GM10266 (cell line): ENCODE measurements at regions not wholly inside any gene's neighbourhood (a gene's known extent, or its start where the extent isn't known, plus 50 kb on each side); places are given as distances from the start of the nearest gene placed in this dataset.

Experiments used
- DNase-seq: peaks from one replicate; pipeline ENCODE4 v3.0.0; 2012; ENCODE audit errors: extremely low spot score
- TF ChIP-seq, protein P1 (sequence below): IDR thresholded peaks from 2 replicates; pipeline ENCODE4 v1.5.1; 2012; ENCODE audit warnings: mild to moderate bottlenecking, low read depth; ENCODE audit not compliant: control insufficient read depth, insufficient read depth; ENCODE audit errors: missing control alignments

DNA sequence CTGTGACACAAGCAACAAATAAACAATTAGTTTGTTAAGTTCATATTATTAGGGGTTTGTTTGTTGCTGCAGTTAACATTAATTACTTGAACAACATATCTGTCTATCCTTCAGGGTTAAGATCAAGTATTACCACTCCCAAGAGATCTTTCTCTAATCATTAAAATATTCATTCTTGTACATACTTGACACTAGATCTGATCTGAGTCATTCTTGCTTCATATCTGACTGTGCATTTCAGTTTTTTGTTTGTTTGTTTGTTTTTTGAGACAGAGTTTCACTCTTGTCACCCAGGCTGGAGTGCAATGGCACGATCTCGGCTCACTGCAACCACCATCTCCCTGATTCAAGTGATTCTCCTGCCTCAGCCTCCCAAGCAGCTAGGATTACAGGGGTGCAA, 613.3 kb upstream of the PLXNA2 start:
- DNase-seq, result no peak
- TF ChIP-seq, protein P1, sequence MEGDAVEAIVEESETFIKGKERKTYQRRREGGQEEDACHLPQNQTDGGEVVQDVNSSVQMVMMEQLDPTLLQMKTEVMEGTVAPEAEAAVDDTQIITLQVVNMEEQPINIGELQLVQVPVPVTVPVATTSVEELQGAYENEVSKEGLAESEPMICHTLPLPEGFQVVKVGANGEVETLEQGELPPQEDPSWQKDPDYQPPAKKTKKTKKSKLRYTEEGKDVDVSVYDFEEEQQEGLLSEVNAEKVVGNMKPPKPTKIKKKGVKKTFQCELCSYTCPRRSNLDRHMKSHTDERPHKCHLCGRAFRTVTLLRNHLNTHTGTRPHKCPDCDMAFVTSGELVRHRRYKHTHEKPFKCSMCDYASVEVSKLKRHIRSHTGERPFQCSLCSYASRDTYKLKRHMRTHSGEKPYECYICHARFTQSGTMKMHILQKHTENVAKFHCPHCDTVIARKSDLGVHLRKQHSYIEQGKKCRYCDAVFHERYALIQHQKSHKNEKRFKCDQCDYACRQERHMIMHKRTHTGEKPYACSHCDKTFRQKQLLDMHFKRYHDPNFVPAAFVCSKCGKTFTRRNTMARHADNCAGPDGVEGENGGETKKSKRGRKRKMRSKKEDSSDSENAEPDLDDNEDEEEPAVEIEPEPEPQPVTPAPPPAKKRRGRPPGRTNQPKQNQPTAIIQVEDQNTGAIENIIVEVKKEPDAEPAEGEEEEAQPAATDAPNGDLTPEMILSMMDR, result no peak

DNA sequence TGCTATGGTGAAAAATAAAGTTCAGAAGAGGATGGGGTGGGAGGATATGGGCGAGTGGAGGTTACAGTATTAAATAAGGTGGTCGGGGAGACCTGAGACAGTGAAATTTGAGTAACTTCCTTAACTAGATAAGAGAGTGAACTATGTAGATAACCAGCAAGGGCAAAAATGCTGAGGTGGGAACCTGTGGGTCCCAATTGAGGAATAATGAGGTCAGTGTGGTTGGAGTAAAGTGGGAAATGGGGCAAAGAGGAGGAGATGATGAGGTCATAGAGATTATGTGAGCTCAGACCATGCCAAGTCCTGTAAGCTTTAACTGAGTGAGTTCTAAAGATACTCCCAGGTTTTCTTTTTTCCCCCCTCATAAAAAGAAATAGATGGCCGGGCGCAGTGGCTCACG, 614.6 kb upstream of the PLXNA2 start:
- TF ChIP-seq, protein P1, result no peak
- no peak for DNase-seq

DNA sequence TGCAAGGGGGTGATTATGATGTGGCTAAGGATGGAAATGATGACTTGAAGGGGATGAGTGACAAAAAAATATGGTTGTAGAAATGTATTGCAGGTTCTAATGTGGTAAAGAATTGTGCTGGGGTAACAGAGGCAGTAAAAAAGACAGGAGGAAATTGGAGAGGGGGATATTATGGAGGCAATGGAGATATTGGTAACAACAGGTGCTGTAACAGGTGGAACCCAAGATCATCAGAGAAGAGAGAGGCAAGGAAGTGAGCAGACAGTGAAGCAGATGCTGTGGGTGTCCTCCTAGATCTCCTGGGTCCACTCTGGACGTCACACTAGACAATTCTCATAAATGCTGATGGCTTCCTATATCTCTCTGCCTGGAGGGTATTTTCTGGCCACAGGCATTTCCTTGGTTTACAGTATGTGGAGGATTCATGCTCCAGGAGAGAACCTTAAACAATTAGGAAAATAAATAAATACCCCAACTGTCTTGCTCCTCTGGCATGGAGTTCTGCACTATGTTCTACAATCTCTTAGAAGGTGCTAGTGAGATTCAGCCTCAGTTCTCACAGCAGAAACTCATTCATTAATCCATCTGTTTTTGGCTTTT, 620.3 kb upstream of the PLXNA2 start:
- no peak for DNase-seq
- TF ChIP-seq, protein P1, result no peak

DNA sequence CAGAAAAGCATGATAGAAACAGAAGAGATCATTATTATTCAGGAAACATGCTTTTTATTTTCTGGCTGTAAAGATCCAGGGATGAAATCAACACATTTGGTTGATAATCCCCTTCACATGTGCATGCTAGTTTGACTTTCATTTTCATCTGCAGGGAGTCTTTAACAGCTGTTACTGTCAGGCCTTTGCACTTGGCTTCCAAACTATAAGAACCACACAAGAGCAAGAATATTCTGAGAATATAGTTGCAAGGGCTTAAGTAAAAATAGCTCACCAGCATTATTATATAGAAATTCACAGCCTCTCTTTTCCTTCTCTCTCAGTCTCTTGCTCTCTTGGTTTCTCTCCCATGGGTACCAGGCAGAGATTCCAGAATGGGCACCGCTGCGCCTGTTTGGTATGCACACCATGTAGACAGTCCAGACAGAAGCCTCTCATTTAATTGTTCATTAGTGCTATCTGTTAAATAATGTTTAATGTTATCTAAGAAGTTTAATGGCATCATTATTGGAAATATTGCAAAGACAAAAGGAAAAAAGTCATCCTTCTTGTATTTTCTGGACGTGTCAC, 622.3 kb upstream of the PLXNA2 start:
- no peak for DNase-seq
- TF ChIP-seq, protein P1, result no peak

DNA sequence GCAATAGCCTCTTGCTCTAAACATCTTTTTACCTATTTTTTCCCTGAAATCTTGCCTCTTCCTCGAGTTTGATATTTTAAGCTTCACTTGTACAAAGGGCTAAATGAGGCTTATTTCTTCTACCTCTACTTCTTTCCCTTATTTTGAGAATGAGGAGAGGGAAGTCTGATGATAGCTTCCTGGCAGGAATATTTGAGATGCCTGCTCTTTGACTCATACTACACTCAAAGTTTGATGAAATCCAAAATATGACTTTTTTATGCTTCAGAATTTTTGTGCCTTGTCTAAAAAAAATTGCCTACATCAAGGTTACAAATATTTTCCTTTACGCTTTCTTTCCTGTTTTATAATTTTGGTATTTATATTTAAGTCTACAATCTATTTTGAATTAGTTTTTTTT, 624.4 kb upstream of the PLXNA2 start:
- no peak for DNase-seq

DNA sequence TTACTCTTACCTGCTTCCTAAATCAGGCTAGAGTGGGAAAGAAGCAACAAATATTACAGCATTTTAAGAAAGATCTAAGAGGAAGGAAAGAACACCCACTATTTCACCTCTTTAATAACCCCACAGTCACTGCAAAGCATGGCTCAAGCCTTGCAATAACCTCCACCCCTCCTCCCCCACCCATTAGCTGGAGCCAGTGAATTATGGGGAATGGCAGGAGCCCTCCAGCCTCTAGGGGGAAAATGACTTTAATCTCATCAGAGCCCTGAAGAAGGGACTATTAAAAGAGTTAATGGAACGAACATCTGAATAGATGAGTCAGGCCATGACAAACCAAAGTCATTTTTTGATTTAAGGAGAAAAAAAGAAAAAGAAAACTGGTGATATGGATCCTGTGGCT, 630.7 kb upstream of the PLXNA2 start:
- no peak for DNase-seq
- TF ChIP-seq, protein P1, result no peak

More for the DNA sequence above, 624.4 kb upstream of the PLXNA2 start:
- TF ChIP-seq, protein P1, result no peak

DNA sequence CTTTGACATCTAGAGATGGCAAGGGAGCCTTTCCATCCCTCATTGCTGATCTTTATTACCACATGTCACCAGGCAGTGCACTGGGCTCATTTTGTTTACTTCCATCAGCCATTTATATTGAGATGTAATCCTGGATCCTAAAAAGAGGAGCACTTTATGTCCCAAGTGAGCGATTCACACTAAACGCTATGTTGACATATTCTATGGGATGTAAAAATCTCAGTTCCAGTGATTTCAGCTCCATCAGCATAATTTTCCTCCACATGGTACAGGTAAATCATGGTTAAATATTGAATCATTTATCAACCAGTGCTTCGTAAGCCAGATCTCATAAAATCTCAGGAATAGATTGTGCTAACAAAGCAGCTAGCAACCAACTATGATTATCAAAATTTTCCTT, 634.8 kb upstream of the PLXNA2 start:
- TF ChIP-seq, protein P1, result no peak
- no peak for DNase-seq
